Testis (tissue), 2 donors: ENCODE measurements at regions not wholly inside any gene's neighbourhood (a gene's known extent, or its start where the extent isn't known, plus 50 kb on each side); places are given as distances from the start of the nearest gene placed in this dataset.
"Not testable (repeated sequence)": the region's sequence is repeated elsewhere in the genome, so short reads cannot be mapped to it uniquely, and the experiment has no call there.

ENCODE experiments used
- DNase-seq: peaks from one replicate; pipeline ENCODE4 v3.0.0-alpha.2; 2019
- H3K27ac ChIP-seq, 2 donors: fragments of 200-600 bp; sonication (generic); one replicate each; pipeline ENCODE4 v1.5.1; 2019
- H3K27me3 ChIP-seq: fragments of 200-600 bp; sonication (generic); one replicate; pipeline ENCODE4 v1.5.1; 2019
- H3K36me3 ChIP-seq: fragments of 200-600 bp; sonication (generic); one replicate; pipeline ENCODE4 v1.5.1; 2017; ENCODE audit warnings: low read depth; ENCODE audit errors: missing control alignments
- H3K4me1 ChIP-seq: fragments of 200-600 bp; sonication (generic); one replicate; pipeline ENCODE4 v1.5.1; 2019
- H3K4me3 ChIP-seq, 2 donors: fragments of 200-600 bp; sonication (generic); one replicate each; pipeline ENCODE4 v1.5.1; 2017 to 2019
- H3K9me3 ChIP-seq: fragments of 200-600 bp; sonication (generic); one replicate; pipeline ENCODE4 v1.5.1; 2017
- POLR2A ChIP-seq: fragments of 450-650 bp; IDR thresholded peaks from one replicate; pipeline ENCODE4 v1.6.1; 2017; ENCODE audit warnings: antibody characterized with exemption, mild to moderate bottlenecking, moderate library complexity
- WGBS, 2 donors: methylation state at CpG; one replicate each; pipeline ENCODE4 v1.1.5; 2018; 5-methylcytosine and 5-hydroxymethylcytosine counted together
- intact Hi-C: fragments of 100-400 bp; cut with DNase I; formaldehyde crosslinking; loops from one replicate; pipeline ENCODE4 v1.15.1; 2023; ENCODE audit warnings: low total_unique reads
- TF ChIP-seq, protein P1 (sequence below), 3 experiments: fragments of 450-650 bp in 2 of 3; fragments of 200-600 bp in 1 of 3; sonication (generic) in 1 of 3; IDR thresholded peaks; one replicate each; pipeline ENCODE4 v1.5.1; 2016 to 2019; ENCODE audit warnings: antibody characterized with exemption in 3 of 3, mild to moderate bottlenecking in 2 of 3, moderate library complexity in 1 of 3

DNA sequence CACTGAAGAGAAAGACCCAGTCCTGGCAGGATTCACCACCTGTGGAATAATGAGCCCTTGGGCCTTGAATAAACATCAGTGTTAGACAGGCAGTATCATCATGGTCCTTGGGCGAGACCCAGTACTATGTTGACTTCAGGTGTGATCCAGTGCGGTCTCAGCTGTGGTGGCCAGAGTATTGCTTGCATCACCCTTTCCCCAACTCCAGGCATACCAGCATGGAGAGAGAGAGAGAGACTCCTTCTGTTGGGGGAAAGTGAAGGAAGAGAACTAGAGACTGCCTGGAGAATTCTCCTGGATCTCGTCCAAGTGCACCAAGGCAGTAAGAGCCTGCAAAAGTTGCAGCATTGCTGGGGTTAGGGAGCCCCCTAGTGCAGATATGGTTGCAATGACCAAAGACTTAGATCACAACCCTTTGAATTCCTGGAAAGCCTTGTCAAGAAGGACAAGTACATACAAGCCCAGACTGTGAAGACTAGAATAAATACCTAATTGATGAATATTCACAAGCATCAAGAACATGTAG is 61.1 kb upstream of the VAMP7 start:
- Histone ChIP-seq H3K36me3 (no peaks in the 10 kb centered on the region), H3K27me3 (no peaks in the 10 kb centered on the region), H3K9me3 (no peaks in the 10 kb centered on the region), H3K27ac (no peak overlapping the region), H3K4me3 (no peak overlapping the region), H3K4me1 (no peaks in the 10 kb centered on the region)
- 64 to 79% methylated on average over 3 of the region's 3 CpGs for WGBS, 2 donors
- no peak for TF ChIP-seq POLR2A
- TF ChIP-seq, protein P1, sequence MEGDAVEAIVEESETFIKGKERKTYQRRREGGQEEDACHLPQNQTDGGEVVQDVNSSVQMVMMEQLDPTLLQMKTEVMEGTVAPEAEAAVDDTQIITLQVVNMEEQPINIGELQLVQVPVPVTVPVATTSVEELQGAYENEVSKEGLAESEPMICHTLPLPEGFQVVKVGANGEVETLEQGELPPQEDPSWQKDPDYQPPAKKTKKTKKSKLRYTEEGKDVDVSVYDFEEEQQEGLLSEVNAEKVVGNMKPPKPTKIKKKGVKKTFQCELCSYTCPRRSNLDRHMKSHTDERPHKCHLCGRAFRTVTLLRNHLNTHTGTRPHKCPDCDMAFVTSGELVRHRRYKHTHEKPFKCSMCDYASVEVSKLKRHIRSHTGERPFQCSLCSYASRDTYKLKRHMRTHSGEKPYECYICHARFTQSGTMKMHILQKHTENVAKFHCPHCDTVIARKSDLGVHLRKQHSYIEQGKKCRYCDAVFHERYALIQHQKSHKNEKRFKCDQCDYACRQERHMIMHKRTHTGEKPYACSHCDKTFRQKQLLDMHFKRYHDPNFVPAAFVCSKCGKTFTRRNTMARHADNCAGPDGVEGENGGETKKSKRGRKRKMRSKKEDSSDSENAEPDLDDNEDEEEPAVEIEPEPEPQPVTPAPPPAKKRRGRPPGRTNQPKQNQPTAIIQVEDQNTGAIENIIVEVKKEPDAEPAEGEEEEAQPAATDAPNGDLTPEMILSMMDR (IDR thresholded peaks at IDR 0.05) = peak in 2 of 3 experiments; percentile 26 to 30
- intact Hi-C loops = no loop called here
- DNase-seq = peak; percentile 74

GRCh38 chrX:155819525-155819924 is 61.6 kb upstream of the VAMP7 start:
- DNase-seq = no peak
- no peak for TF ChIP-seq POLR2A
- TF ChIP-seq, protein P1 (IDR thresholded peaks at IDR 0.05) = no peak
- H3K36me3 ChIP-seq = no peaks in the 10 kb centered on the region
- intact Hi-C loops = no loop called here
- H3K27me3 ChIP-seq = no peaks in the 10 kb centered on the region
- H3K9me3 ChIP-seq = no peaks in the 10 kb centered on the region
- H3K4me1 ChIP-seq = no peaks in the 10 kb centered on the region
- H3K4me3 ChIP-seq = no peak overlapping the region
- H3K27ac ChIP-seq = no peak overlapping the region

GRCh38 chrX:155814391-155814790 is 66.8 kb upstream of the VAMP7 start:
- DNase-seq, H3K36me3 ChIP-seq, H3K9me3 ChIP-seq, intact Hi-C loops, H3K27me3 ChIP-seq, H3K4me1 ChIP-seq, H3K27ac ChIP-seq, H3K4me3 ChIP-seq: not testable (repeated sequence)
- WGBS, 2 donors = 78 to 88% methylated on average over 8 of the region's 8 CpGs

GRCh38 chrX:155779831-155780230 is 101.3 kb upstream of the VAMP7 start:
- 72 to 92% methylated on average over 1 of the region's 1 CpG for WGBS, 2 donors
- intact Hi-C loops = no loop called here

GRCh38 chrX:155778844-155779553 is 102.1 kb upstream of the VAMP7 start:
- Histone ChIP-seq H3K9me3 (no peaks in the 10 kb centered on the region), H3K27me3 (no peaks in the 10 kb centered on the region), H3K4me3 (no peak overlapping the region), H3K27ac (no peak overlapping the region), H3K4me1 (no peaks in the 10 kb centered on the region), H3K36me3 (no peaks in the 10 kb centered on the region)
- TF ChIP-seq, protein P1 (IDR thresholded peaks at IDR 0.05) = no peak
- no peak for TF ChIP-seq POLR2A
- intact Hi-C loops = no loop called here
- DNase-seq = no peak
- 59 to 64% methylated on average over 5 of the region's 5 CpGs for WGBS, 2 donors

More at GRCh38 chrX:155779831-155780230, 101.3 kb upstream of the VAMP7 start:
- no peak overlapping the region for H3K4me3 ChIP-seq
- H3K36me3 ChIP-seq = no peaks in the 10 kb centered on the region
- no peaks in the 10 kb centered on the region for H3K4me1 ChIP-seq
- H3K27me3 ChIP-seq = no peaks in the 10 kb centered on the region
- no peak for DNase-seq
- no peaks in the 10 kb centered on the region for H3K9me3 ChIP-seq
- no peak for TF ChIP-seq POLR2A
- TF ChIP-seq, protein P1 (IDR thresholded peaks at IDR 0.05) = no peak
- no peak overlapping the region for H3K27ac ChIP-seq
